Neural cell (in vitro differentiated cells): ENCODE measurements at regions not wholly inside any gene's neighbourhood (a gene's known extent, or its start where the extent isn't known, plus 50 kb on each side); places are given as distances from the start of the nearest gene placed in this dataset.

ENCODE experiments used
- H2AFZ ChIP-seq: fragments of 200-600, 300-800 bp; sonication (generic), shearing (Covaris generic); 2 replicates; pipeline ENCODE4 v1.6.0; 2014; ENCODE audit warnings: low read depth, mild to moderate bottlenecking, antibody characterized with exemption, low read length, moderate library complexity
- H3F3A ChIP-seq: fragments of 200-600 bp; shearing (Covaris generic); 2 replicates; pipeline ENCODE4 v1.6.1; 2016; ENCODE audit warnings: mild to moderate bottlenecking, moderate library complexity, mixed read lengths, antibody characterized with exemption, low read length; ENCODE audit not compliant: insufficient read depth, poor library complexity, severe bottlenecking
- H3K27ac ChIP-seq: fragments of 200-600, 300-800 bp; sonication (generic), shearing (Covaris generic); 2 replicates; pipeline ENCODE4 v1.5.1; 2014; ENCODE audit warnings: mild to moderate bottlenecking, low read length, moderate library complexity
- H3K27me3 ChIP-seq: fragments of 300-800, 200-600 bp; sonication (generic), shearing (Covaris generic); 2 replicates; pipeline ENCODE4 v1.6.0; 2014; ENCODE audit warnings: mild to moderate bottlenecking, low read depth, low read length, moderate library complexity; ENCODE audit not compliant: insufficient read depth
- H3K36me3 ChIP-seq: fragments of 300-800, 200-600 bp; sonication (generic), shearing (Covaris generic); 2 replicates; pipeline ENCODE4 v1.5.1; 2014; ENCODE audit warnings: mild to moderate bottlenecking, antibody characterized with exemption, low read length, moderate library complexity; ENCODE audit not compliant: insufficient read depth
- H3K4me2 ChIP-seq: fragments of 300-800, 200-600 bp; sonication (generic), shearing (Covaris generic); 2 replicates; pipeline ENCODE4 v1.6.0; 2014; ENCODE audit warnings: mild to moderate bottlenecking, low read length
- H3K4me3 ChIP-seq: fragments of 300-800, 200-600 bp; sonication (generic), shearing (Covaris generic); 2 replicates; pipeline ENCODE4 v1.5.1; 2014; ENCODE audit warnings: mild to moderate bottlenecking, low read length, moderate library complexity
- H3K79me2 ChIP-seq: fragments of 200-600 bp; shearing (Covaris generic); replicated peaks from 2 replicates; pipeline ENCODE4 v1.6.0; 2014; ENCODE audit warnings: mild to moderate bottlenecking, low read length, moderate library complexity; ENCODE audit not compliant: insufficient read depth
- H3K9ac ChIP-seq: fragments of 300-800, 200-600 bp; sonication (generic), shearing (Covaris generic); 2 replicates; pipeline ENCODE4 v1.6.1; 2016; ENCODE audit warnings: mild to moderate bottlenecking, low read length, mixed read lengths
- H3K9me2 ChIP-seq: fragments of 200-600 bp; shearing (Covaris generic); 2 replicates; pipeline ENCODE4 v1.6.1; 2016; ENCODE audit warnings: mild to moderate bottlenecking, low read length, mixed read lengths; ENCODE audit not compliant: insufficient read depth
- H3K9me3 ChIP-seq: fragments of 200-600, 300-800 bp; sonication (generic), shearing (Covaris generic); 2 replicates; pipeline ENCODE4 v1.6.1; 2016; ENCODE audit warnings: mild to moderate bottlenecking, mixed run types, low read length, moderate library complexity, mixed read lengths
- H4K20me1 ChIP-seq: fragments of 200-600 bp; shearing (Covaris generic); 2 replicates; pipeline ENCODE4 v1.6.1; 2016; ENCODE audit warnings: mild to moderate bottlenecking, mixed run types; ENCODE audit not compliant: insufficient read depth
- CTCF ChIP-seq: fragments of 450-650 bp; IDR thresholded peaks from 2 replicates; pipeline ENCODE4 v1.5.1; 2014; ENCODE audit warnings: antibody characterized with exemption, mild to moderate bottlenecking, moderate library complexity; ENCODE audit not compliant: poor library complexity, severe bottlenecking
- EP300 ChIP-seq: fragments of 450-650 bp; conservative IDR thresholded peaks from 2 replicates; pipeline ENCODE4 v1.6.1; 2014; ENCODE audit warnings: antibody characterized with exemption, mild to moderate bottlenecking, moderate library complexity; ENCODE audit not compliant: poor library complexity, severe bottlenecking
- EZH2 ChIP-seq: fragments of 200-600, 300-800 bp; shearing (Covaris generic), sonication (generic); IDR thresholded peaks from 2 replicates; pipeline ENCODE4 v1.6.1; 2014; ENCODE audit warnings: antibody characterized with exemption, low read length, borderline replicate concordance, mild to moderate bottlenecking; ENCODE audit not compliant: insufficient read depth, poor library complexity, severe bottlenecking
- MXI1 ChIP-seq: fragments of 450-650 bp; conservative IDR thresholded peaks from 2 replicates; pipeline ENCODE4 v1.6.1; 2014; ENCODE audit warnings: antibody characterized with exemption, mild to moderate bottlenecking; ENCODE audit not compliant: poor library complexity, severe bottlenecking
- POLR2AphosphoS5 ChIP-seq: IDR thresholded peaks from 2 replicates; pipeline ENCODE4 v1.6.1; 2012
- RAD21 ChIP-seq: fragments of 450-650 bp; conservative IDR thresholded peaks from 2 replicates; pipeline ENCODE4 v1.6.1; 2014; ENCODE audit warnings: antibody characterized with exemption, mild to moderate bottlenecking, moderate library complexity
- REST ChIP-seq: IDR thresholded peaks from 2 replicates; pipeline ENCODE4 v1.6.1; 2012; ENCODE audit warnings: borderline replicate concordance
- SMC3 ChIP-seq: fragments of 450-650 bp; conservative IDR thresholded peaks from 2 replicates; pipeline ENCODE4 v1.6.1; 2014; ENCODE audit warnings: antibody characterized with exemption, mild to moderate bottlenecking, moderate library complexity; ENCODE audit not compliant: poor library complexity
- TAF1 ChIP-seq: IDR thresholded peaks from 2 replicates; pipeline ENCODE4 v1.6.1; 2012; ENCODE audit warnings: low read depth

- H3K4me3 ChIP-seq: no peak overlapping the region
- no peaks in the 10 kb centered on the region for H3K9me2 ChIP-seq
- no peak overlapping the region for H3K4me2 ChIP-seq
- H3F3A ChIP-seq: no peaks in the 10 kb centered on the region
- H3K36me3 ChIP-seq: no peaks in the 10 kb centered on the region
- H3K79me2 ChIP-seq: no peaks in the 10 kb centered on the region
- no peaks in the 10 kb centered on the region for H4K20me1 ChIP-seq
- no peak overlapping the region for H3K27ac ChIP-seq
- no peaks in the 10 kb centered on the region for H3K9me3 ChIP-seq
- TF ChIP-seq REST (no peak), CTCF (no peak), RAD21 (no peak), POLR2AphosphoS5 (no peak), EP300 (no peak), EZH2 (no peak), MXI1 (no peak), TAF1 (no peak), SMC3 (no peak)
- H3K27me3 ChIP-seq: no peaks in the 10 kb centered on the region
- H2AFZ ChIP-seq: no peak overlapping the region
- H3K9ac ChIP-seq: no peak overlapping the region
Observed at GRCh38 chr14:22465201-22465840, 123.7 kb downstream of the DAD1 start.

GRCh38 chr14:22464422-22465142, 124.4 kb downstream of the DAD1 start:
- no peaks in the 10 kb centered on the region for H3K9me2 ChIP-seq
- no peaks in the 10 kb centered on the region for H3F3A ChIP-seq
- no peaks in the 10 kb centered on the region for H3K36me3 ChIP-seq
- no peak overlapping the region for H3K4me3 ChIP-seq
- no peak overlapping the region for H3K9ac ChIP-seq
- no peaks in the 10 kb centered on the region for H3K9me3 ChIP-seq
- H3K4me2 ChIP-seq: no peak overlapping the region
- no peak overlapping the region for H2AFZ ChIP-seq
- no peak overlapping the region for H3K27ac ChIP-seq
- no peak for TF ChIP-seq SMC3
- no peak for TF ChIP-seq REST
- no peak for TF ChIP-seq RAD21
- no peak for TF ChIP-seq TAF1
- TF ChIP-seq EP300: no peak
- no peak for TF ChIP-seq CTCF
- no peak for TF ChIP-seq POLR2AphosphoS5
- no peak for TF ChIP-seq MXI1
- TF ChIP-seq EZH2: no peak
- H3K27me3 ChIP-seq: no peaks in the 10 kb centered on the region
- H3K79me2 ChIP-seq: no peaks in the 10 kb centered on the region
- H4K20me1 ChIP-seq: no peaks in the 10 kb centered on the region
